ENCODE measurements at regions not wholly inside any gene's neighbourhood (a gene's known extent, or its start where the extent isn't known, plus 50 kb on each side); places are given as distances from the start of the nearest gene placed in this dataset.

- TF ChIP-seq MAZ (IDR thresholded peaks at IDR 0.05; ENCODE audit: borderline replicate concordance, low read depth, low read length) (no peak), CEBPB (IDR thresholded peaks at IDR 0.05; ENCODE audit: low read depth, low read length) (no peak), RCOR1 (IDR thresholded peaks at IDR 0.05; ENCODE audit: insufficient replicate concordance, low read length) (no peak), MXI1 (IDR thresholded peaks at IDR 0.05; ENCODE audit: borderline replicate concordance, low read depth, low read length) (no peak), CHD1 (IDR thresholded peaks at IDR 0.05; ENCODE audit: low read depth, low read length) (no peak), NFE2L2 (IDR thresholded peaks at IDR 0.05; ENCODE audit: low read depth, low read length) (no peak), RAD21 (IDR thresholded peaks at IDR 0.05; ENCODE audit: low read length) (no peak), MAFK (IDR thresholded peaks at IDR 0.05; ENCODE audit: low read depth, low read length) (no peak), FOS (IDR thresholded peaks at IDR 0.05; ENCODE audit: low read depth, low read length) (no peak), USF2 (IDR thresholded peaks at IDR 0.05; ENCODE audit: low read depth, low read length) (no peak), RFX5 (IDR thresholded peaks at IDR 0.05; ENCODE audit: low read depth, low read length) (no peak), CTCF (conservative IDR thresholded peaks at IDR 0.05; ENCODE audit: low read depth, low read length) (no peak), POLR2A (IDR thresholded peaks at IDR 0.05; ENCODE audit: low read depth, low read length) (no peak), ELK1 (IDR thresholded peaks at IDR 0.05; ENCODE audit: borderline replicate concordance, low read depth, low read length) (no peak), BHLHE40 (IDR thresholded peaks at IDR 0.05; ENCODE audit: low read depth, low read length) (no peak), SMC3 (IDR thresholded peaks at IDR 0.05; ENCODE audit: low read depth, low read length) (no peak)
- no peak overlapping the region for H3K56ac ChIP-seq (ENCODE audit: extremely low read depth, insufficient read depth, low read length)
- ChIA-PET POLR2A (ENCODE audit: unreplicated experiment) (no interaction called here), CTCF (no interaction called here)
- no peak overlapping the region for H2AK9ac ChIP-seq (replicated peaks; ENCODE audit: low read depth, low read length, poor library complexity)
- H3K9ac ChIP-seq (ENCODE audit: low read depth, low read length), result no peak overlapping the region
- H2BK15ac ChIP-seq (ENCODE audit: low read depth, low read length), result no peak overlapping the region
- H2AFZ ChIP-seq (replicated peaks; ENCODE audit: low read length, poor library complexity), result no peak overlapping the region
- no peaks in the 10 kb centered on the region for H4K20me1 ChIP-seq (ENCODE audit: insufficient read depth, low read length)
- H2BK20ac ChIP-seq (ENCODE audit: low read depth, low read length), result no peak overlapping the region
- H4K5ac ChIP-seq (ENCODE audit: low read depth, low read length), result no peak overlapping the region
- H3K9me3 ChIP-seq (ENCODE audit: control insufficient read depth, insufficient read depth, low read length), result no peaks in the 10 kb centered on the region
- H3K23ac ChIP-seq (ENCODE audit: low read depth, low read length), result no peak overlapping the region
- no peak overlapping the region for H3K27ac ChIP-seq (ENCODE audit: insufficient read depth, low read length)
- H4K91ac ChIP-seq (ENCODE audit: insufficient read depth, low read depth, low read length), result no peak overlapping the region
- ATAC-seq (ENCODE audit: low read depth), result no peak
- no peak overlapping the region for H3K18ac ChIP-seq (ENCODE audit: low read depth, low read length)
- WGBS, 2 experiments (ENCODE audit: extremely low coverage in 2 of 2, insufficient read length in 1 of 2), result no CpG with 5 or more reads among the region's 2 CpGs
- no peak overlapping the region for H2AK5ac ChIP-seq (ENCODE audit: low read depth, low read length)
- DNase-seq, result no peak
- H3K9me1 ChIP-seq (ENCODE audit: insufficient read depth, low read length), result no peaks in the 10 kb centered on the region
- H2BK120ac ChIP-seq (ENCODE audit: low read depth, low read length), result no peak overlapping the region
- no peak overlapping the region for H3K4me3 ChIP-seq (ENCODE audit: insufficient read depth, low read depth, low read length)
- H3K14ac ChIP-seq (replicated peaks; ENCODE audit: low read depth, low read length), result no peak overlapping the region
- no peaks in the 10 kb centered on the region for H3K27me3 ChIP-seq (ENCODE audit: control insufficient read depth, insufficient read depth, low read length)
- H3K36me3 ChIP-seq (ENCODE audit: control insufficient read depth, insufficient read depth, low read length), result no peaks in the 10 kb centered on the region
- no TSS peak for BruUV-seq (replicated peaks)
- no peaks in the 10 kb centered on the region for H3K4me1 ChIP-seq (ENCODE audit: control insufficient read depth, insufficient read depth, low read length)
- no peaks in the 10 kb centered on the region for H3K79me1 ChIP-seq (ENCODE audit: low read depth in 1 of 2, low read length in 2 of 2)
- intact Hi-C loops (cut with micrococcal nuclease), result no loop called here
- H3K4ac ChIP-seq (ENCODE audit: low read depth, low read length), result no peak overlapping the region
- H3K4me2 ChIP-seq (ENCODE audit: low read depth, low read length), result no peak overlapping the region
- no peak overlapping the region for H2BK5ac ChIP-seq (ENCODE audit: low read depth, low read length, poor library complexity, severe bottlenecking)
- no peak overlapping the region for H4K8ac ChIP-seq (ENCODE audit: low read depth in 2 of 2, low read length in 2 of 2)
- in situ Hi-C loops (cut with MboI; ENCODE audit: low sequenced_read_pairs), result no loop called here
- dilution Hi-C loops (cut with HindIII; ENCODE audit: low sequenced_read_pairs, unreplicated experiment), result no loop called here
Observed at GRCh38 chr4:138393886-138394610, 151.9 kb upstream of the SLC7A11 start.
